Osteocyte (in vitro differentiated cells): ENCODE measurements at regions not wholly inside any gene's neighbourhood (a gene's known extent, or its start where the extent isn't known, plus 50 kb on each side); places are given as distances from the start of the nearest gene placed in this dataset.

Experiments
- DNase-seq: peaks from one replicate; pipeline ENCODE4 v3.0.0; 2021; ENCODE audit warnings: mixed read lengths; ENCODE audit not compliant: unreplicated experiment; ENCODE audit errors: extremely low spot score
- H3K27ac Mint-ChIP-seq: one replicate; pipeline ENCODE4 v1.8.0; 2021; ENCODE audit warnings: mild to moderate bottlenecking, mixed read lengths; ENCODE audit not compliant: unreplicated experiment
- H3K27me3 Mint-ChIP-seq: one replicate; pipeline ENCODE4 v1.8.0; 2021; ENCODE audit warnings: mixed read lengths; ENCODE audit not compliant: unreplicated experiment
- H3K36me3 Mint-ChIP-seq: one replicate; pipeline ENCODE4 v1.8.0; 2021; ENCODE audit warnings: mixed read lengths; ENCODE audit not compliant: unreplicated experiment
- H3K4me1 Mint-ChIP-seq: one replicate; pipeline ENCODE4 v1.8.0; 2021; ENCODE audit warnings: mixed read lengths; ENCODE audit not compliant: unreplicated experiment
- H3K4me3 Mint-ChIP-seq: one replicate; pipeline ENCODE4 v1.8.0; 2021; ENCODE audit warnings: mild to moderate bottlenecking, moderate library complexity, mixed read lengths; ENCODE audit not compliant: unreplicated experiment
- H3K9me3 Mint-ChIP-seq: one replicate; pipeline ENCODE4 v1.8.0; 2021; ENCODE audit warnings: mixed read lengths; ENCODE audit not compliant: unreplicated experiment
- TF ChIP-seq, protein P1 (sequence below): fragments of 200-600 bp; sonication (generic); IDR thresholded peaks from 2 replicates; pipeline ENCODE4 v1.5.0; 2021; ENCODE audit warnings: antibody characterized with exemption, mild to moderate bottlenecking, moderate library complexity

- peaks cover 6% of the 10 kb centered on the region for H3K27me3 Mint-ChIP-seq
- TF ChIP-seq, protein P1, sequence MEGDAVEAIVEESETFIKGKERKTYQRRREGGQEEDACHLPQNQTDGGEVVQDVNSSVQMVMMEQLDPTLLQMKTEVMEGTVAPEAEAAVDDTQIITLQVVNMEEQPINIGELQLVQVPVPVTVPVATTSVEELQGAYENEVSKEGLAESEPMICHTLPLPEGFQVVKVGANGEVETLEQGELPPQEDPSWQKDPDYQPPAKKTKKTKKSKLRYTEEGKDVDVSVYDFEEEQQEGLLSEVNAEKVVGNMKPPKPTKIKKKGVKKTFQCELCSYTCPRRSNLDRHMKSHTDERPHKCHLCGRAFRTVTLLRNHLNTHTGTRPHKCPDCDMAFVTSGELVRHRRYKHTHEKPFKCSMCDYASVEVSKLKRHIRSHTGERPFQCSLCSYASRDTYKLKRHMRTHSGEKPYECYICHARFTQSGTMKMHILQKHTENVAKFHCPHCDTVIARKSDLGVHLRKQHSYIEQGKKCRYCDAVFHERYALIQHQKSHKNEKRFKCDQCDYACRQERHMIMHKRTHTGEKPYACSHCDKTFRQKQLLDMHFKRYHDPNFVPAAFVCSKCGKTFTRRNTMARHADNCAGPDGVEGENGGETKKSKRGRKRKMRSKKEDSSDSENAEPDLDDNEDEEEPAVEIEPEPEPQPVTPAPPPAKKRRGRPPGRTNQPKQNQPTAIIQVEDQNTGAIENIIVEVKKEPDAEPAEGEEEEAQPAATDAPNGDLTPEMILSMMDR = no peak
- H3K9me3 Mint-ChIP-seq = peaks cover 6% of the 10 kb centered on the region
- no peaks in the 10 kb centered on the region for H3K4me1 Mint-ChIP-seq
- DNase-seq = no peak
- H3K4me3 Mint-ChIP-seq = no peak overlapping the region
- H3K36me3 Mint-ChIP-seq = no peaks in the 10 kb centered on the region
- no peak overlapping the region for H3K27ac Mint-ChIP-seq
These were observed 166.7 kb downstream of the TMEM167A start for GRCh38 chr5:82910491-82910890.

DNA sequence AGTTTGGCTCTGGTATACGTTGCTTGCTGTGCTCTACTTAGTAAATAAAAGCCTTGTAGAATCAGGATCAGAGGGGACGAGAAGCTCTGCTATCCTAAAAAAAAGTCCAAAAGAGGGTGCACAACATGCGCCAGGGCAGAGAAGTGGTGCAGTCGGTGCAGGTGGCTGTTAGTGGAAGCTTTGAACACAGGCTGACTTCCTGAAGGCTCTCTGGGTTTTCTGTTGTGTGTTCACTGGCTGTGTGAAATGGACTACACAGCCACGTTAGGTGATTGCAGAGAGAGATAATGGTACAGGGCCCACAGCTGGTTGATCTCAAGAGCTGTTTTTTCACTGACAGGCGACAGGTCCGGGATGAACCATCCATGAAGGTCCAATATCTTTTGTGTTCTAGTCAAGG lies 167.4 kb downstream of the TMEM167A start:
- no peak overlapping the region for H3K27ac Mint-ChIP-seq
- H3K27me3 Mint-ChIP-seq = peaks cover 14% of the 10 kb centered on the region
- no peaks in the 10 kb centered on the region for H3K9me3 Mint-ChIP-seq
- DNase-seq = no peak
- no peaks in the 10 kb centered on the region for H3K4me1 Mint-ChIP-seq
- TF ChIP-seq, protein P1 = no peak
- H3K36me3 Mint-ChIP-seq = no peaks in the 10 kb centered on the region
- no peak overlapping the region for H3K4me3 Mint-ChIP-seq

DNA sequence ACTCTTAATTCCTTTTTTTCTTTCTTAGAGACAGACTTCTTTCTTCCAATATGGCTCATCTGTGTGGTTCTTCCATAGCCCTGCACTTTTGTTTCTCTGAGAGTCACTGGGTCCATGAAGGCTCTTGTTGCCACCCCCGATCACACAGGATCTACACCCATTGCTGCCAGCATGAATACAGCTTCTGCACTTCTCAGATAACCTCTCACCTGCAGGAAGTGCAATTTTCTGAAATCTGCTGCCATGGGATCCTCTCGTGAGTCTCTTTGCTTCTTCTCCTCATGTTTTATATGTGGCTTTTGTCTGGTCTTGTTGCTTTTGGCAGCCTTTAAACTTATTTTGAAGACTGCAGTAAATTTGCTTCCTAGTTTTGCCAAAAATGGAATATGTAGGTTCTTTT lies 171.2 kb downstream of the TMEM167A start:
- TF ChIP-seq, protein P1 = no peak
- Mint-ChIP-seq H3K36me3 (no peaks in the 10 kb centered on the region), H3K4me1 (no peaks in the 10 kb centered on the region), H3K4me3 (no peak overlapping the region), H3K27me3 (peaks cover 14% of the 10 kb centered on the region), H3K27ac (no peak overlapping the region), H3K9me3 (peaks cover 16% of the 10 kb centered on the region)
- DNase-seq = no peak

DNA sequence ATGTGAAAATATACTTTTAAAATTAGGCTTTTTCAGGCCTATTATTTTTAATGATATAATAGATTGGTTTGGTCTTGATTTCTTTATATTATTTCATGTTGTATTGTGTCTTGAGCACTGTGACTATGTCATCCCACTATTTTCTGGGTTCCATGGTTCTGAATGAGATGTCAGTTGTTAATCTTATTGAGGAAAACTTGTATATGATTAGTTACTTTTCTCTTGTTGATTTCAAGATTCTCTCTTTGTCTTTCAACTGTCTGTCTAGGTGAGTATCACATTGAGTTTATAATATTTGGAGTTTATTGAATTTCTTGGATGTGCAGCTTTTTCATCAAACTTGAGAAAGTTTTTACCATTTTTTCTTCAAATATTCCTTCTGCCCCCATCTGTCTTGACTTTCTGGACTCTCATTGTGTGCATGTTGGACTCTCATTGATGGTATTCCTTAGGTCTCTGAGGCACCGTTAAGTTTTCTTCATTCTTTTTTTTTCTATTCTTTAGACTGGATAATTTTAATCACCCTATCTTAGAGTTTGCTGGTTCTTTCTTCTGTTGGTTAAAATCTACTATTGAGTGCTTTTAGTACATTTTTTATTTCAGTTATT lies 175.8 kb downstream of the TMEM167A start:
- H3K4me1 Mint-ChIP-seq = no peaks in the 10 kb centered on the region
- DNase-seq = no peak
- peaks cover 14% of the 10 kb centered on the region for H3K27me3 Mint-ChIP-seq
- peaks cover 22% of the 10 kb centered on the region for H3K9me3 Mint-ChIP-seq
- H3K27ac Mint-ChIP-seq = no peak overlapping the region
- TF ChIP-seq, protein P1 = no peak
- no peak overlapping the region for H3K4me3 Mint-ChIP-seq
- no peaks in the 10 kb centered on the region for H3K36me3 Mint-ChIP-seq

- no peak overlapping the region for H3K27ac Mint-ChIP-seq
These were observed 182.5 kb downstream of the TMEM167A start for GRCh38 chr5:82894716-82895115.

More at GRCh38 chr5:82894716-82895115, 182.5 kb downstream of the TMEM167A start:
- peaks cover 5% of the 10 kb centered on the region for H3K4me1 Mint-ChIP-seq
- peaks cover 3% of the 10 kb centered on the region for H3K27me3 Mint-ChIP-seq
- no peak overlapping the region for H3K4me3 Mint-ChIP-seq
- H3K36me3 Mint-ChIP-seq = no peaks in the 10 kb centered on the region
- TF ChIP-seq, protein P1 = no peak
- H3K9me3 Mint-ChIP-seq = no peaks in the 10 kb centered on the region
- DNase-seq = no peak
